Endothelial cell of umbilical vein (primary cell): ENCODE measurements at regions not wholly inside any gene's neighbourhood (a gene's known extent, or its start where the extent isn't known, plus 50 kb on each side); places are given as distances from the start of the nearest gene placed in this dataset.

Experiments
- BruUV-seq: library from RNA; stranded (reverse); fragments of 400-500 nt; replicated peaks from 2 replicates; lab custom pipeline; 2021; lab: Mats Ljungman, UMichigan
- CTCF ChIA-PET: fragments of 300-600, 350-600 bp; sonication (Branson Sonifier 250); formaldehyde crosslinking; loops from one replicate; lab custom pipeline; 2021; ENCODE audit warnings: antibody characterized with exemption, inconsistent platforms; lab: Charles Lee
- POLR2A ChIA-PET: fragments of 300-600, 350-600 bp; sonication (Branson Sonifier 250); formaldehyde crosslinking; loops from one replicate; lab custom pipeline; 2021; ENCODE audit warnings: antibody characterized with exemption, inconsistent platforms; lab: Charles Lee
- DNase-seq: peaks from one replicate; pipeline ENCODE4 v3.0.0-alpha.2; 2011; ENCODE audit warnings: low read depth, low spot score
- FAIRE-seq: peaks from 2 replicates; lab custom pipeline; 2011; peaks lifted over from hg19 to GRCh38; lab: Jason Lieb, UNC
- H2AFZ ChIP-seq: 2 replicates; pipeline ENCODE4 v1.6.0; 2012; ENCODE audit warnings: low read depth, low read length, control low read depth, inconsistent platforms
- H3K27ac ChIP-seq: 2 replicates; pipeline ENCODE4 v1.5.1; 2011; ENCODE audit warnings: low read depth, mild to moderate bottlenecking, control low read depth, low read length, moderate library complexity; ENCODE audit not compliant: insufficient read depth
- H3K27me3 ChIP-seq, 2 experiments: 2 replicates each; pipeline versions ENCODE4 v1.6.0 to v1.6.1; 2011; ENCODE audit warnings: low read length in 2 of 2, mixed read lengths in 1 of 2; ENCODE audit not compliant: control insufficient read depth in 2 of 2, insufficient read depth in 2 of 2
- H3K36me3 ChIP-seq, 2 experiments: 2 replicates in 1 of 2; 3 replicates in 1 of 2; pipeline ENCODE4 v1.5.1; 2011; ENCODE audit warnings: low read length in 2 of 2, mild to moderate bottlenecking in 1 of 2, moderate library complexity in 1 of 2; ENCODE audit not compliant: control insufficient read depth in 2 of 2, insufficient read depth in 2 of 2; ENCODE audit errors: extremely low read depth in 1 of 2
- H3K4me1 ChIP-seq: 3 replicates; pipeline ENCODE4 v1.5.1; 2011; ENCODE audit warnings: mild to moderate bottlenecking, low read length; ENCODE audit not compliant: control insufficient read depth, insufficient read depth; ENCODE audit errors: extremely low read depth
- H3K4me2 ChIP-seq: 2 replicates; pipeline ENCODE4 v1.6.1; 2011; ENCODE audit warnings: low read length, control low read depth, mixed read lengths; ENCODE audit not compliant: insufficient read depth
- H3K4me3 ChIP-seq, 3 experiments: fragments of 200-600 bp in 1 of 3; sonication (generic), shearing (Covaris generic) in 1 of 3; replicated peaks in 1 of 3; 2 replicates each; pipeline ENCODE4 v1.5.1; 2011 to 2016; ENCODE audit warnings: control low read depth in 3 of 3, low read length in 3 of 3, mild to moderate bottlenecking in 2 of 3, inconsistent platforms in 1 of 3, low read depth in 1 of 3, moderate library complexity in 1 of 3; ENCODE audit not compliant: insufficient read depth in 1 of 3
- H3K79me2 ChIP-seq: 2 replicates; pipeline ENCODE4 v1.6.0; 2012; ENCODE audit warnings: low read length, inconsistent platforms; ENCODE audit not compliant: control insufficient read depth, insufficient read depth
- H3K9ac ChIP-seq: replicated peaks from 2 replicates; pipeline ENCODE3; 2011; ENCODE audit warnings: low read length, control low read depth; ENCODE audit not compliant: insufficient read depth; ENCODE audit errors: extremely low read depth
- H3K9me1 ChIP-seq: replicated peaks from 3 replicates; pipeline ENCODE4 v1.6.0; 2011; ENCODE audit warnings: mild to moderate bottlenecking, low read length; ENCODE audit not compliant: control insufficient read depth, insufficient read depth; ENCODE audit errors: extremely low read depth
- H3K9me3 ChIP-seq: replicated peaks from 2 replicates; pipeline ENCODE4 v1.5.1; 2012; ENCODE audit warnings: low read length, inconsistent platforms; ENCODE audit not compliant: control insufficient read depth, insufficient read depth
- H4K20me1 ChIP-seq: replicated peaks from 2 replicates; pipeline ENCODE3; 2011; ENCODE audit warnings: mild to moderate bottlenecking, low read length; ENCODE audit not compliant: control insufficient read depth, insufficient read depth; ENCODE audit errors: extremely low read depth
- EZH2 ChIP-seq: IDR thresholded peaks from 2 replicates; pipeline ENCODE4 v1.6.1; 2012; ENCODE audit warnings: borderline replicate concordance, low read depth, mild to moderate bottlenecking, moderate library complexity, low read length, inconsistent platforms; ENCODE audit not compliant: severe bottlenecking
- FOS ChIP-seq: IDR thresholded peaks from 2 replicates; pipeline ENCODE4 v1.6.1; 2011; ENCODE audit warnings: mild to moderate bottlenecking, low read length, moderate library complexity, borderline replicate concordance; ENCODE audit not compliant: insufficient read depth
- GATA2 ChIP-seq: IDR thresholded peaks from 2 replicates; pipeline ENCODE4 v1.7.0; 2011; ENCODE audit warnings: low read depth, mild to moderate bottlenecking, moderate library complexity, mixed read lengths, low read length; ENCODE audit not compliant: insufficient read length, insufficient read depth
- JUN ChIP-seq: IDR thresholded peaks from 2 replicates; pipeline ENCODE4 v1.6.1; 2011; ENCODE audit warnings: borderline replicate concordance, low read depth; ENCODE audit not compliant: insufficient read length, insufficient read depth
- MYC ChIP-seq: IDR thresholded peaks from one replicate; pipeline ENCODE4 v1.6.1; 2011; ENCODE audit warnings: mild to moderate bottlenecking, low read depth, low read length
- POLR2A ChIP-seq: IDR thresholded peaks from 2 replicates; pipeline ENCODE4 v1.6.1; 2012; ENCODE audit warnings: low read depth, mild to moderate bottlenecking, control low read depth, low read length
- POLR2AphosphoS5 ChIP-seq: IDR thresholded peaks from 2 replicates; pipeline ENCODE4 v1.6.1; 2012; ENCODE audit warnings: low read depth, mild to moderate bottlenecking, control low read depth, low read length, moderate library complexity; ENCODE audit not compliant: insufficient read depth
- dilution Hi-C: fragments of 300-500 bp; cut with MboI; formaldehyde crosslinking; loops from one replicate; pipeline ENCODE4 v1.15.0; 2019; ENCODE audit warnings: low sequenced_read_pairs; ENCODE audit not compliant: extremely low pct_ligation_motif_present
- intact Hi-C: fragments of 100-400 bp; cut with micrococcal nuclease; formaldehyde crosslinking; loops from one replicate; pipeline ENCODE4 v1.10.0; 2022
- TF ChIP-seq, protein P1 (sequence below), 2 donors: IDR thresholded peaks; 1 replicate in 1 of 2; 2 replicates in 1 of 2; pipeline ENCODE4 v1.5.1; 2011; ENCODE audit warnings: low read length in 2 of 2, mild to moderate bottlenecking in 2 of 2, moderate library complexity in 2 of 2, control low read depth in 1 of 2, inconsistent platforms in 1 of 2, low read depth in 1 of 2; ENCODE audit not compliant: insufficient read depth in 1 of 2; ENCODE audit errors: extremely low read depth in 1 of 2

DNA sequence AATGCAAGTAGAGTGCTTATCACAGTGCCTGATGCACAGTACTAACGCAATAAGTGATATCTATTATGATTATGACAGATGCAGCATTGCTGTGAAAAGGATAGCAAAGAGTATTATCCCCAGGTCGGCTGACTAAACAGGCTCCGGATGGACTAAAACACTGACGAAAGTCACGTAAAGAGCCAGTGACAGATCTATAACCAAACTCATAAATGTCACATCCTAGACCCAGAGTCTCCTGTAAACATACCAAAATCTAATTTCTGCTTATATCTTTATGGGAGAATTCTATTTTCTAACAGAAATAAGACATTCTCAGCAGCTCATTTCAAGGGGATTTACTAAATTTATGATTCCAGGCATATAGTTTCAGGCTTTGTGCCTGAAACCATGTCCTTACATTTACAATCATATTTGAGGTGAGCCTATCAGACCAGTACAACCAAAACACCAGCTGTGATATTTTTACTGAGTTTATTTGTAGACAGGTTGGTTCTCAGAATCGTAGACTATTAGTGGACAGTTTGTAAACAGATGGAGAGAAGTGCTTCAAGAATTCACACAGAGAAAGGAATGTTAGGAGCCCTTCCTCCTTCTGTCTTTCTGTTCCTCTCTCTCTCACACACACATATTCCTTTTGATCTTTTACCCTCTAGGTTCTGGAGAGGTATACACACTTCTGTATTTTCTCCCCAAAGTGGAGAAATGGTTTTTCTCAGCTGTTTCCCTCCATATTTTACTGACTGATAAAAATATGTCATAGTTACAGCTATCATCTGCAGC lies 52.4 kb upstream of the WDR26 start:
- TF ChIP-seq GATA2 (no peak), POLR2AphosphoS5 (no peak), EZH2 (no peak), MYC (no peak), POLR2A (no peak), FOS (no peak), JUN (no peak)
- TF ChIP-seq, protein P1, sequence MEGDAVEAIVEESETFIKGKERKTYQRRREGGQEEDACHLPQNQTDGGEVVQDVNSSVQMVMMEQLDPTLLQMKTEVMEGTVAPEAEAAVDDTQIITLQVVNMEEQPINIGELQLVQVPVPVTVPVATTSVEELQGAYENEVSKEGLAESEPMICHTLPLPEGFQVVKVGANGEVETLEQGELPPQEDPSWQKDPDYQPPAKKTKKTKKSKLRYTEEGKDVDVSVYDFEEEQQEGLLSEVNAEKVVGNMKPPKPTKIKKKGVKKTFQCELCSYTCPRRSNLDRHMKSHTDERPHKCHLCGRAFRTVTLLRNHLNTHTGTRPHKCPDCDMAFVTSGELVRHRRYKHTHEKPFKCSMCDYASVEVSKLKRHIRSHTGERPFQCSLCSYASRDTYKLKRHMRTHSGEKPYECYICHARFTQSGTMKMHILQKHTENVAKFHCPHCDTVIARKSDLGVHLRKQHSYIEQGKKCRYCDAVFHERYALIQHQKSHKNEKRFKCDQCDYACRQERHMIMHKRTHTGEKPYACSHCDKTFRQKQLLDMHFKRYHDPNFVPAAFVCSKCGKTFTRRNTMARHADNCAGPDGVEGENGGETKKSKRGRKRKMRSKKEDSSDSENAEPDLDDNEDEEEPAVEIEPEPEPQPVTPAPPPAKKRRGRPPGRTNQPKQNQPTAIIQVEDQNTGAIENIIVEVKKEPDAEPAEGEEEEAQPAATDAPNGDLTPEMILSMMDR (IDR thresholded peaks at IDR 0.05; ENCODE audit: extremely low read depth in 1 of 2, insufficient read depth in 1 of 2, low read depth in 1 of 2, low read length in 2 of 2), result no peak
- no peak for DNase-seq
- ChIA-PET CTCF (interaction anchor here (1.0 to 1.5 kb wide), 2 partner anchors 11 to 27 kb away, joined by 3 to 4 read pairs; no protein-coding TSS in a partner anchor), POLR2A (no interaction called here)
- no peaks in the 10 kb centered on the region for H3K79me2 ChIP-seq
- H3K4me2 ChIP-seq, result no peak overlapping the region
- H3K27ac ChIP-seq, result no peak overlapping the region
- no peaks in the 10 kb centered on the region for H3K27me3 ChIP-seq
- H3K36me3 ChIP-seq, result no peaks in the 10 kb centered on the region
- intact Hi-C loops, result no loop called here
- H2AFZ ChIP-seq, result no peak overlapping the region
- no peaks in the 10 kb centered on the region for H4K20me1 ChIP-seq
- BruUV-seq, result no TSS peak
- dilution Hi-C loops, result no loop called here
- no peak for FAIRE-seq
- H3K9ac ChIP-seq, result no peak overlapping the region
- no peaks in the 10 kb centered on the region for H3K4me1 ChIP-seq
- H3K9me3 ChIP-seq, result no peaks in the 10 kb centered on the region
- no peaks in the 10 kb centered on the region for H3K9me1 ChIP-seq
- no peak overlapping the region for H3K4me3 ChIP-seq
